Esophagus squamous epithelium (tissue), 4 donors: ENCODE measurements at regions not wholly inside any gene's neighbourhood (a gene's known extent, or its start where the extent isn't known, plus 50 kb on each side); places are given as distances from the start of the nearest gene placed in this dataset.

Experiments
- POLR2A ChIP-seq, 4 donors: fragments of 450-650 bp; IDR thresholded peaks; one replicate each; pipeline ENCODE4 v1.6.1; 2017; ENCODE audit warnings: antibody characterized with exemption in 4 of 4, mild to moderate bottlenecking in 4 of 4, moderate library complexity in 3 of 4
- TF ChIP-seq, protein P1 (sequence below), 6 experiments: fragments of 450-650 bp in 4 of 6; fragments of 200-600 bp in 2 of 6; sonication (generic) in 2 of 6; IDR thresholded peaks; one replicate each; pipeline ENCODE4 v1.5.1; 2016 to 2019; ENCODE audit warnings: antibody characterized with exemption in 6 of 6, mild to moderate bottlenecking in 4 of 6, moderate library complexity in 4 of 6

DNA sequence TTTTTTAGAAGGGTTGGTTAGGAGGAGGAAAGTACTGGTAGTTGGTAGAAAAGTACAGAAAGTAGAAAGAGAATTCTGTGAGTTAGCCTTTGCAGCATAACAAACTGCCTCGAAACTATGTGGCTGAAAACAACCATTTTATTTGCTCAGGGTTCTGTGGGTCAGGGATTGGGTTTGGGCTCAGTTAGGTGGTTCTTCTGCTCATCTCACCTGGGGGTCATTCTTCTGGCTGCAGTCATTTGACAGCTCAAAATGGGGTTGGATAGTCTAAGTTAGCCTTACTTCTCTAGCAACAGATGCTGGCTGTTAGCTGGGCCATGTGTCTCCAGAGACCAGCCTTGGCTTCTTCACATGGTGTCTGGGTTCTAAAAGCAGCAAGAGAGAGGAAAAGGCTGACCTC, 119.4 kb downstream of the SMIM20 start:
- TF ChIP-seq, protein P1, sequence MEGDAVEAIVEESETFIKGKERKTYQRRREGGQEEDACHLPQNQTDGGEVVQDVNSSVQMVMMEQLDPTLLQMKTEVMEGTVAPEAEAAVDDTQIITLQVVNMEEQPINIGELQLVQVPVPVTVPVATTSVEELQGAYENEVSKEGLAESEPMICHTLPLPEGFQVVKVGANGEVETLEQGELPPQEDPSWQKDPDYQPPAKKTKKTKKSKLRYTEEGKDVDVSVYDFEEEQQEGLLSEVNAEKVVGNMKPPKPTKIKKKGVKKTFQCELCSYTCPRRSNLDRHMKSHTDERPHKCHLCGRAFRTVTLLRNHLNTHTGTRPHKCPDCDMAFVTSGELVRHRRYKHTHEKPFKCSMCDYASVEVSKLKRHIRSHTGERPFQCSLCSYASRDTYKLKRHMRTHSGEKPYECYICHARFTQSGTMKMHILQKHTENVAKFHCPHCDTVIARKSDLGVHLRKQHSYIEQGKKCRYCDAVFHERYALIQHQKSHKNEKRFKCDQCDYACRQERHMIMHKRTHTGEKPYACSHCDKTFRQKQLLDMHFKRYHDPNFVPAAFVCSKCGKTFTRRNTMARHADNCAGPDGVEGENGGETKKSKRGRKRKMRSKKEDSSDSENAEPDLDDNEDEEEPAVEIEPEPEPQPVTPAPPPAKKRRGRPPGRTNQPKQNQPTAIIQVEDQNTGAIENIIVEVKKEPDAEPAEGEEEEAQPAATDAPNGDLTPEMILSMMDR (IDR thresholded peaks at IDR 0.05), result no peak
- TF ChIP-seq POLR2A (IDR thresholded peaks at IDR 0.05), result no peak
